Prostate gland (tissue), 2 donors: ENCODE measurements at regions not wholly inside any gene's neighbourhood (a gene's known extent, or its start where the extent isn't known, plus 50 kb on each side); places are given as distances from the start of the nearest gene placed in this dataset.

ENCODE experiments used
- CTCF ChIP-seq, 4 experiments: fragments of 200-600 bp in 2 of 4; fragments of 450-650 bp in 2 of 4; sonication (generic) in 2 of 4; IDR thresholded peaks; 1 replicate in 3 of 4; 2 replicates in 1 of 4; pipeline ENCODE4 v1.5.1; 2016 to 2019; ENCODE audit warnings: antibody characterized with exemption in 4 of 4, mild to moderate bottlenecking in 2 of 4, moderate library complexity in 2 of 4
- POLR2AphosphoS5 ChIP-seq: sonication (generic); formaldehyde crosslinking; IDR thresholded peaks from one replicate; pipeline ENCODE4 v1.6.1; 2017; ENCODE audit warnings: antibody characterized with exemption

DNA sequence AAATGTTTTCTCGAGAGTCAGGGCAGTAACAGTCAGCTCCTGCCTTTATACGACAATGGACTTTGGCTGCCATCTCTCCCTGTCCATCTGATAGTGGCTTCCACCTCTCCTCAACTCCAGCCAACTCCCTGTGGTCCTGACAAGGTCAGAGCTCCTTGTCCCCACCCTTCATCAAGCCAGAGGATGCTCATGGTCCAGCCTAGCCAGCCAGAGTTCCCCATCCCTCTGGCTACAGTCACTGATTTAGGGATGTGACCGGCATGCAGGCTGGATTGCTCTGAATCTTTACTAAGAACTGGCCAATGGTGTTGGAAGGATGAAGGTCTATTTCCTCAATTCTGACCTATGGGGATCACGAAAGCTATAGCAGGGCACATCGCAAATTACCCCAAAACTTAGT lies 156.1 kb downstream of the OR4M2 start:
- TF ChIP-seq CTCF (IDR thresholded peaks at IDR 0.05): no peak
- no peak for TF ChIP-seq POLR2AphosphoS5
